PC-3 (cell line): ENCODE measurements at regions not wholly inside any gene's neighbourhood (a gene's known extent, or its start where the extent isn't known, plus 50 kb on each side); places are given as distances from the start of the nearest gene placed in this dataset.

ENCODE experiments used
- EZH2phosphoT487 ChIP-seq: fragments of 300-600 bp; sonication (generic); IDR thresholded peaks from 2 replicates; pipeline ENCODE4 v1.6.1; 2018; ENCODE audit warnings: mild to moderate bottlenecking, antibody characterized with exemption, low read length, borderline replicate concordance
- TF ChIP-seq, protein P1 (sequence below): fragments of 300-600 bp; sonication (generic); conservative IDR thresholded peaks from 2 replicates; pipeline ENCODE4 v1.5.1; 2017; ENCODE audit warnings: antibody characterized with exemption, low read depth, mild to moderate bottlenecking, low read length

- TF ChIP-seq, protein P1, sequence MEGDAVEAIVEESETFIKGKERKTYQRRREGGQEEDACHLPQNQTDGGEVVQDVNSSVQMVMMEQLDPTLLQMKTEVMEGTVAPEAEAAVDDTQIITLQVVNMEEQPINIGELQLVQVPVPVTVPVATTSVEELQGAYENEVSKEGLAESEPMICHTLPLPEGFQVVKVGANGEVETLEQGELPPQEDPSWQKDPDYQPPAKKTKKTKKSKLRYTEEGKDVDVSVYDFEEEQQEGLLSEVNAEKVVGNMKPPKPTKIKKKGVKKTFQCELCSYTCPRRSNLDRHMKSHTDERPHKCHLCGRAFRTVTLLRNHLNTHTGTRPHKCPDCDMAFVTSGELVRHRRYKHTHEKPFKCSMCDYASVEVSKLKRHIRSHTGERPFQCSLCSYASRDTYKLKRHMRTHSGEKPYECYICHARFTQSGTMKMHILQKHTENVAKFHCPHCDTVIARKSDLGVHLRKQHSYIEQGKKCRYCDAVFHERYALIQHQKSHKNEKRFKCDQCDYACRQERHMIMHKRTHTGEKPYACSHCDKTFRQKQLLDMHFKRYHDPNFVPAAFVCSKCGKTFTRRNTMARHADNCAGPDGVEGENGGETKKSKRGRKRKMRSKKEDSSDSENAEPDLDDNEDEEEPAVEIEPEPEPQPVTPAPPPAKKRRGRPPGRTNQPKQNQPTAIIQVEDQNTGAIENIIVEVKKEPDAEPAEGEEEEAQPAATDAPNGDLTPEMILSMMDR = no peak
- TF ChIP-seq EZH2phosphoT487 = no peak
Observed at GRCh38 chr4:184930026-184930425, 88.3 kb upstream of the HELT start.
